ENCODE measurements at regions not wholly inside any gene's neighbourhood (a gene's known extent, or its start where the extent isn't known, plus 50 kb on each side); places are given as distances from the start of the nearest gene placed in this dataset.

- Mint-ChIP-seq H3K36me3 (peaks cover 2% of the 10 kb centered on the region), H3K4me3 (no peak overlapping the region), H3K27ac (no peak overlapping the region), H3K9me3 (no peaks in the 10 kb centered on the region), H3K27me3 (no peaks in the 10 kb centered on the region), H3K4me1 (no peaks in the 10 kb centered on the region)
Observed at GRCh38 chr1:238060061-238060460, 169.3 kb upstream of the ZP4 start.

DNA sequence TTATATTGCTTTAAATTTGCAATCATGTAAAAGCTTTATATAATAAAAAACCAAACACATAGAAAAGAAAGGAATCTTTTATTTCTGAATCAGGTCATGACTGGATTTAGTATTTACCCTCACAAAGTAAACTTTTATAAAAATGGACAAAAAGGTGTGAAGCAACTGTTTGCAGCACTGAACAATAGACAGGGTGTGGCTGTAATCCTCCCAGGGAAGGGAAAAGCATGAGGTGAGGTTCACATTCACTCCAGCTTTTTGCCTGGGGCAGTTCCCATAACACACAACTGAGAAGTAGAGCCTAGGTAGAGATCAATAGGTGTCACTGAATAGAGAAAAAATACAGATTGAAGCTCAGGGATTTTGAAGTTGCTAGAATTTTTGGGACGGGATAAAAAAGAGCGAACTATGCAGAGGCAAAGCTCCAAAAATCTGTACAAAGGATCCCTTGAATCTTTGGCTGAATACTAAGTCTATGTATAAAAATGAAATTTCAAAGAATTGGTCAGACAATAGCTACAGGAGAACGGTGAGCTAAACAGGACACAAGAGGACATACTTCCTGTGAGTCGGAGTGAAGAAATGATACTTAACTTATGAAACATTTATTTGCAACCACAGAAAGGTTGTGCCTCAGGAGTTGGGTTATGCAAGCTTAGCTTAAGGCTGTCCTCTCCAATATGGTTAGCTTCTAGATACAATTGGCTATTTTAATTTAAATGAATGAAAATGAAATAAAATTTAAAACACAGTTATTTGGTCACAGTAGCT lies 162.0 kb upstream of the ZP4 start:
- no peaks in the 10 kb centered on the region for H3K4me1 Mint-ChIP-seq
- H3K27ac Mint-ChIP-seq: no peak overlapping the region
- H3K9me3 Mint-ChIP-seq: no peaks in the 10 kb centered on the region
- no peaks in the 10 kb centered on the region for H3K27me3 Mint-ChIP-seq
- H3K4me3 Mint-ChIP-seq: no peak overlapping the region
- H3K36me3 Mint-ChIP-seq: peaks cover 2% of the 10 kb centered on the region

DNA sequence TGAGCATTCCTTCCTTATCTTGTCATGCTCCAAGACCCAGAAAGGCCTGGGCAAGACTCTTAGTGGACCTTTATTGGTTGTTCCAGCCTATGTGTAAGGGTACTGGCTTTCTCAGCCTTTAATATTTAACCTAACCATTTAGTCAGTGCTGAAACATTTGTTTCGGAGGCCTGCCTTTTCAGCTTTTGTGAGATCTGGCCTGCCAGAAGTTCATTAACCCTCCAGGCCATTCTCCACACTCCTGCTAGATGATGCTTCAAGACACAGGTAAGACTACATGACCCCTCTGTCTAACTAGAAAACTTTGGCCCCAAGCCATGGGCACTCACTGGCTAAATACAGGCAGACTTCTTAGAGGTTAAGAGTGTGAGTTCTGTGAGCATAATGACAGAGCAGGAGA lies 138.4 kb upstream of the ZP4 start:
- Mint-ChIP-seq H3K27me3 (no peaks in the 10 kb centered on the region), H3K4me3 (no peak overlapping the region), H3K27ac (no peak overlapping the region), H3K36me3 (no peaks in the 10 kb centered on the region), H3K4me1 (no peaks in the 10 kb centered on the region), H3K9me3 (peaks cover 26% of the 10 kb centered on the region)

- Mint-ChIP-seq H3K4me1 (no peaks in the 10 kb centered on the region), H3K36me3 (no peaks in the 10 kb centered on the region), H3K27me3 (no peaks in the 10 kb centered on the region), H3K27ac (no peak overlapping the region), H3K9me3 (peaks cover 23% of the 10 kb centered on the region), H3K4me3 (no peak overlapping the region)
Observed at GRCh38 chr1:238027366-238027765, 136.6 kb upstream of the ZP4 start.

- Mint-ChIP-seq H3K36me3 (no peaks in the 10 kb centered on the region), H3K27ac (no peak overlapping the region), H3K27me3 (no peaks in the 10 kb centered on the region), H3K4me1 (no peaks in the 10 kb centered on the region), H3K4me3 (no peak overlapping the region), H3K9me3 (peaks cover 7% of the 10 kb centered on the region)
Observed at GRCh38 chr1:238023137-238023536, 132.4 kb upstream of the ZP4 start.

GRCh38 chr1:238018214-238018613 lies 127.5 kb upstream of the ZP4 start:
- Mint-ChIP-seq H3K27ac (no peak overlapping the region), H3K9me3 (peaks cover 18% of the 10 kb centered on the region), H3K36me3 (no peaks in the 10 kb centered on the region), H3K4me1 (no peaks in the 10 kb centered on the region), H3K27me3 (no peaks in the 10 kb centered on the region), H3K4me3 (no peak overlapping the region)

DNA sequence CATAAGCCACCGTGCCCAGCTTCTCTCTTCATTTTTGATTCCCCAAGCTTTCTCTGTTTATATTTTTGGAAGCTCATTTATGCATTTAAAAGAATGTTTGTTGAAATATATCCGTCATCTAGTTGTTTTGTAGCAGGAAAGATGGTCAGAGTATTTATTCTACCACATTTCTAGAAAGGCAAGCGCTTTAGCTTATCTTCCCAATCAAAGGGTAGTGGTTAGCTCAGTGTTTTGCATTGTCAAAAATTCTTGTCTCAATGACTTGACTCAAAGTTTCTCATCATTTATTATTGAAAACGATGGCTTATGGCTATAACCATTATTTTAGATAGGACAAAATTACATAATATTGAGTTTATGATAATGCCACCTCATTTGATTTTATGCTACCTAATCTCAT lies 116.1 kb upstream of the ZP4 start:
- Mint-ChIP-seq H3K27me3 (no peaks in the 10 kb centered on the region), H3K4me3 (no peak overlapping the region), H3K4me1 (no peaks in the 10 kb centered on the region), H3K27ac (no peak overlapping the region), H3K36me3 (no peaks in the 10 kb centered on the region), H3K9me3 (peaks cover 11% of the 10 kb centered on the region)

- Mint-ChIP-seq H3K4me3 (no peak overlapping the region), H3K36me3 (no peaks in the 10 kb centered on the region), H3K27me3 (no peaks in the 10 kb centered on the region), H3K27ac (no peak overlapping the region), H3K4me1 (no peaks in the 10 kb centered on the region), H3K9me3 (peaks cover 11% of the 10 kb centered on the region)
Observed at GRCh38 chr1:238005116-238005515, 114.4 kb upstream of the ZP4 start.

DNA sequence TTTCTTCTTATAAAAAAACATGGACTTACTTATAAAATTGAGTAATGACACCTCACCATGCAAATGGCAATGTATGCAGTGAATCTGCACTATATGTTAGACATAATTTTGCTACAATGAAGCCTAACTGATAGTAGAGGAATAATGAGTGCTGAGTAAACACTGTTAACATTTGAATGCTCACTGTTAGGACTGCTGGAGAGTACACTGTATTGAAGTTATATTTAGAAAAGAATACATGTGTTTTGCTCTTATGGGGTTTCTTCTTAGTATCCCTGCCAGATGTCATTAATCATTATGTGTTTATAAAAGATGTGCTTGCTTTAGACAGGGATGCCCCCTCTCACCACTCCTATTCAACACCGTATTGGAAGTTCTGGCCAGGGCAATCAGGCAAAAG lies 111.1 kb upstream of the ZP4 start:
- Mint-ChIP-seq H3K4me1 (no peaks in the 10 kb centered on the region), H3K9me3 (peaks cover 6% of the 10 kb centered on the region), H3K27ac (no peak overlapping the region), H3K36me3 (no peaks in the 10 kb centered on the region), H3K4me3 (no peak overlapping the region), H3K27me3 (no peaks in the 10 kb centered on the region)

DNA sequence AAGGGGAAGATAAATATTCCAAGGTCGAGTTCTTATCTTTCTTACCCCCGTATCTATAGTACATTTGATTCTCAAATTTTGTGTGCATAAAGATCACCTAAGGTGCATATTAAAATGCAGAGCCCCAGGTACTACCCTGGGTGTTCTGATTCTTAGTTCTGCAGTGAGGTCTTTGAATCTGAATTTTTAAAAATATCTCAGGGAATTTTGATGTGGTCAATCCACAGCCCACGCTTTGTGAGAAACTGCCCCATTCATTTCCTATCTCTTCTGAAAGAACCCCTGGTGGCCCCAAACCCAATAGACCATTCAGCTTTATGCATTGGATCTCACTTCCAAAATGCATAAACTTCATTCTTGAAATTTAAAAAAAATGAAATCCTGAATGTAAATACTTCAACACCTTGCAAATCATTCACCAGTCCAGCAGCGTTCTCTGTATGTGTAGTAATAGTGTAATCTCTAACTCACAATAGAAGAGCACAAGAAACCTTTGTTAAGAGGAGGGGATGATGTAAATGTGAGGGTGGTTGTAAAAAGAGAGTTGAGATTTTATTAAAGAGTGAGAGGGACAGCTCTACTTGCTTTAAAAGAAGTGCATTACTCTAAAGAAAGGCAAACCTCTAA lies 108.8 kb upstream of the ZP4 start:
- no peaks in the 10 kb centered on the region for H3K27me3 Mint-ChIP-seq
- H3K36me3 Mint-ChIP-seq: no peaks in the 10 kb centered on the region
- H3K4me1 Mint-ChIP-seq: no peaks in the 10 kb centered on the region
- H3K27ac Mint-ChIP-seq: no peak overlapping the region
- peaks cover 6% of the 10 kb centered on the region for H3K9me3 Mint-ChIP-seq
- no peak overlapping the region for H3K4me3 Mint-ChIP-seq

GRCh38 chr1:237998581-237998980 lies 107.9 kb upstream of the ZP4 start:
- no peak overlapping the region for H3K27ac Mint-ChIP-seq
- no peaks in the 10 kb centered on the region for H3K4me1 Mint-ChIP-seq
- H3K27me3 Mint-ChIP-seq: no peaks in the 10 kb centered on the region
- H3K36me3 Mint-ChIP-seq: no peaks in the 10 kb centered on the region
- H3K9me3 Mint-ChIP-seq: peaks cover 6% of the 10 kb centered on the region
- no peak overlapping the region for H3K4me3 Mint-ChIP-seq

DNA sequence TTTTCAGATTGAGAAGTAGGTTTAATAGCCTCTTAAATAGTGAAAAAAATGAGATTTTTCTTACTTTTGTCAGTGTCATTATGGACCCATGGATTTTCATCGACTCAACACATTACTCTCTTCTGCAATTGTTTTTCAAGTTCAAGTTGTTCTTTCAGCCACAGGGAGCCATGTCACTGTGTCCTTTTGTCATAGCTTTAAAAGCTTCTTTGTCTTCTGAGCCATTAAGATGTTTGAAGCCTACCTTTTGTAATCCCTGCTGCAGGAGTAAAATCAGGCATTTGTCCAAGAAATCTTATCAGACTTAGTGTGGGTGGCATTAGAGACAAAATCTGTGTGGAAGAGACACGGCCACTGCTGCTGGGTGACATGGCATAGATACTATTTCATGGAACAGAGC lies 92.8 kb upstream of the ZP4 start:
- Mint-ChIP-seq H3K9me3 (peaks cover 8% of the 10 kb centered on the region), H3K4me3 (no peak overlapping the region), H3K36me3 (no peaks in the 10 kb centered on the region), H3K27ac (no peak overlapping the region), H3K4me1 (no peaks in the 10 kb centered on the region), H3K27me3 (no peaks in the 10 kb centered on the region)

DNA sequence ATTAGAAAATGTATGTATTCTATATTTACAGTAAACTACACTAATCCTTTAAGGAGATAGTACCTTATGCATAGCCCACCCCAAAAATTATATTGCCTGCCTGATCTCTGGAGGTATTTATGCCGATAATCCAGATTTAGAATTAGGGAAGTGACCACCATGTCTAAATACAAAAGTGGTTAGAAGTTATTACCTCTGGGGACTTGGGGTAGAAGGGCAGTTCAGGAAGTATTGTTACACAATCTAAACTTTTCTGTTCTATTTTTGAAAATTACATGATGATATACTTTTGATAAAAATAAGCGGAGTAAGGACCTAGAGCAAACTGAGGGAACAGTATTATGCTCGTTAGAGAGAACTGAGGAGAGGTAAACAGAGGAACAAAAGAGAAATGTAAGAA lies 90.5 kb upstream of the ZP4 start:
- Mint-ChIP-seq H3K36me3 (no peaks in the 10 kb centered on the region), H3K27ac (no peak overlapping the region), H3K4me1 (no peaks in the 10 kb centered on the region), H3K4me3 (no peak overlapping the region), H3K27me3 (no peaks in the 10 kb centered on the region), H3K9me3 (peaks cover 10% of the 10 kb centered on the region)

DNA sequence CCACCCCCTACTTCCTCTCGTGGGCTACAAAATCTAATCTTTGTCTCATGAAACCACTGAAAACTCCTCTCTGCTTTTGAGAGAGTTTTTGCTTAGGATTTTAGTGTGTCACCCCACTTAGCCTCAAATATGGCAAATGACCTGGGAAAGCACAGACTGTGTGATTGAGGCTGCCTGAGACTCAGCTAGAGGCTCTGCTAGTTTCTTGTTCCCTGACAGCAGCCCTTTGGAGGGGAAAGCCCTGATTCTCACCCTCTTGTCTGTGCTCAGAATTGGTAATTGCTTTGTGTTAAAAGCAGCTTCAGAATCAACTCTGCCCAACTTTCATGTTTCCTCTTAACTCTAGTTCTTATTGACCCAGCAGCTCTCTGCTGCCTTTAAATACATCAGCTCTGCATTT lies 85.6 kb upstream of the ZP4 start:
- H3K27me3 Mint-ChIP-seq: no peaks in the 10 kb centered on the region
- no peaks in the 10 kb centered on the region for H3K4me1 Mint-ChIP-seq
- peaks cover 6% of the 10 kb centered on the region for H3K9me3 Mint-ChIP-seq
- no peaks in the 10 kb centered on the region for H3K36me3 Mint-ChIP-seq
- no peak overlapping the region for H3K4me3 Mint-ChIP-seq
- no peak overlapping the region for H3K27ac Mint-ChIP-seq

DNA sequence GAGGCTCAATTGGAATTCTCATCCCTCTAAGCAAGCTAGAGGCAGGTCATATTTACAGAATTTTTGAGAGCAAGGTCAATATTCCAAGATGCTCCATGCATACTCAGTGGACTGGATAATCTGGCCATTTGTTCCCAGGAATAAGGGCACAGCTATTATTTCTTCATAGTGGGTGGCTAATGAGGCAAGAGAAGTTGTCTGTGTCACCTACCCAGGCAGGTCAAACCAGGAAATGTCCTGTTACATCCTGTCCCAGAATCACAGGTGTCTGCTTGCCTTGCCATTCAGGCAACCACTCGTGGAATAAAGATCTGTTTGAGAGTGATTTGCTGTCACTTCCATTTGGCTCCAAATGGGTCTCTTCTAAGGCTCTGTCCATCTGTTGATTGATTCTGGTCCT lies 85.2 kb upstream of the ZP4 start:
- H3K36me3 Mint-ChIP-seq: no peaks in the 10 kb centered on the region
- peaks cover 6% of the 10 kb centered on the region for H3K9me3 Mint-ChIP-seq
- no peak overlapping the region for H3K27ac Mint-ChIP-seq
- no peaks in the 10 kb centered on the region for H3K4me1 Mint-ChIP-seq
- H3K27me3 Mint-ChIP-seq: no peaks in the 10 kb centered on the region
- H3K4me3 Mint-ChIP-seq: no peak overlapping the region

GRCh38 chr1:237975376-237975775 lies 84.7 kb upstream of the ZP4 start:
- Mint-ChIP-seq H3K4me1 (no peaks in the 10 kb centered on the region), H3K4me3 (no peak overlapping the region), H3K27me3 (no peaks in the 10 kb centered on the region), H3K27ac (no peak overlapping the region), H3K36me3 (no peaks in the 10 kb centered on the region), H3K9me3 (peaks cover 6% of the 10 kb centered on the region)

GRCh38 chr1:237972186-237972585 lies 81.5 kb upstream of the ZP4 start:
- no peaks in the 10 kb centered on the region for H3K9me3 Mint-ChIP-seq
- H3K27me3 Mint-ChIP-seq: no peaks in the 10 kb centered on the region
- H3K36me3 Mint-ChIP-seq: no peaks in the 10 kb centered on the region
- H3K27ac Mint-ChIP-seq: no peak overlapping the region
- no peaks in the 10 kb centered on the region for H3K4me1 Mint-ChIP-seq
- H3K4me3 Mint-ChIP-seq: no peak overlapping the region
